GM19463 (cell line): ENCODE measurements at regions not wholly inside any gene's neighbourhood (a gene's known extent, or its start where the extent isn't known, plus 50 kb on each side); places are given as distances from the start of the nearest gene placed in this dataset.

Experiments used
- ATAC-seq: cut with Tn5 transposase; IDR thresholded peaks from one replicate; pipeline ENCODE4 v1.9.1; 2021; ENCODE audit warnings: mild to moderate bottlenecking, moderate library complexity; ENCODE audit not compliant: unreplicated experiment

- ATAC-seq = no peak
Measured at GRCh38 chr5:133882389-133882695, 86.1 kb downstream of the C5orf15 start.

DNA sequence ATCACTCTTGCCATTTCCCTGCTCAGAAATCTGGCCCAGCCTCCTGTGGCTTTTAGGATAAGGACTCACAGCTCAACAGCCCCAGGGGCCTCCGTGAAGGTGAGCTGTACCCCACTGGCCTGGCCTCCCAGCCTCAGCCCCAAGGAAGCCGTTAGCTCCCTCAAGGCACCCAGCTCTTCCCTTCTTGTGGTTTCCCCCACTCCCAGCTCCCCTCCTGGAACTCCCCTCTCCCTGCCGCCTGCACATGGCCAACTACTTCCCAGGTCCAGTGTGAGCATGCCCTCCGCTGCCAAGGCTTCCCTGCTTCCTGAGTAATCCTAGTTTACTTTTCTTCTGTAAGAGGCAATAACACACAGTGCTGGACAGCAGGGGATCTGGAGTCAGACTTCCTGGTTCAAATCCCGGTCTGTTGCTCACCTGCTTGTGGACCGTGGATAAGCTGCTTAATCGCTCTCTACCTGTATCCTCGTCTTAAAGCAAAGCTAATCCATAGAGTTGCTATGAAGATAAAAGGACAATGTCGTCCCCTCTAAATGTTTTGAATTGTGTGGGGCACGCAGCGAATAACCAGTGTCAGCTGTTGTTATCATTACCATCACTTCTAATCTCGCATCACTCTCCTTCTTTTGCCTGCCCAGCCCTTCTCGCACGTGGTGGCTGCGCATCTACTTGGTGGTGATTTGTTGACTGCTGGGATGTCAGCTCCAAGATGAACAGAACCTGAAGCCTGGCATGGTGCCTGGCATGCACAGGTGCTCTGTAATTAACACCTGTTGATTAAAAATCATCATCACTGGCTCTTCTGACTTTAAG lies 86.6 kb downstream of the C5orf15 start:
- no peak for ATAC-seq

DNA sequence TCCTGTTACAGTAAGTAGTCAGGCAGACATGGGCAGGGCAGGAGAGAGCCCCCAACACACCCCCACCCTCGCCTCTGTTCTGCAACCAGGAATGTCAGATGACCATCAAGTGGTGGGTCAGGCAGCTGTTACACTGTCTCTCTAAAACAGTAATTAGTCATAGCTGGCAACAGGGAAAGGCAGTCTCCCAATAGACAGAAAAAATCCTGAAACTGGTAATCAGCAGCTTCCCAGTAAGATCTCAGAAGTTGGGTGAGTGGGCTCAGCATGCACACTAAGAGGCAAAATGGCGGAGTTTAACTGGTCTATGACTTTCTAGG lies 90.2 kb downstream of the C5orf15 start:
- ATAC-seq = no peak

- no peak for ATAC-seq
Measured at GRCh38 chr5:133877351-133878235, 90.8 kb downstream of the C5orf15 start.

DNA sequence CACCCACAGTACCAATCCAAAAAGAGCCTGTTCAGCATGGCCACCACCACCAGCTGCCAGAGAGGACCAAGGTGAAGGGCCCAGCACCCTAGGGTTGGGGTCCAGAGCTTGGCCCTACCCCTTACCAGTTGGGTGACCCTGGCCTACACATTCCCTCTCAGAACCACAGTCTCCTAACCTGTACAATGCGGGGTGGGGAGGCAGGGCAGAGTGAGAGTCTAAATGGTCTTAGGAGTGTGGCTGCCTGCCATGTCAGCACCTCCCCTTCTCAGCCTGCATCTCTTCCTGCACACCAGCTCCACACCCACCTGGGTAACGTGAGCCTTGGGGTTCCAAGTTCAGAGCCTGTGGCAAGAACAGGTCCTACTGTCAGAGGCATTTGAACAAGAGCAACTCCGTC lies 92.2 kb downstream of the C5orf15 start:
- no peak for ATAC-seq

DNA sequence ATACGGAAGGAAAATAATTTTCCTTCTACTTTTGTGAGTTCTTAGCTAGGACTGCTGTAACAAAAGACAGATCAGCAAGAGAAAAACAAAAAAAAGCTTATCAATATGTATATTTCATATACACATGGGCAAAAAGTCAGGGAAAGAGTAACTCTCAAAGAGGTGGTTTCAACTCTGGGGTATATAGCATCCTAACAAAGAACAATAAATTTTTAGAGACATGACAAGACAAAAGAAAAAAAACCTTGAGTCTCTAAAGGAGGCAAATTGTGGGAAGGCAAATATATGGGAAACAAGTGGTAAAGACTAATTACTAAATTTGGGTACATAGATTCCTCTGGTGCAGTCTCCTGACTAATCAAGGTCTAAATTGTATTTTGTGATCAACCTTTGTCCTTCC lies 93.2 kb downstream of the C5orf15 start:
- ATAC-seq = no peak

DNA sequence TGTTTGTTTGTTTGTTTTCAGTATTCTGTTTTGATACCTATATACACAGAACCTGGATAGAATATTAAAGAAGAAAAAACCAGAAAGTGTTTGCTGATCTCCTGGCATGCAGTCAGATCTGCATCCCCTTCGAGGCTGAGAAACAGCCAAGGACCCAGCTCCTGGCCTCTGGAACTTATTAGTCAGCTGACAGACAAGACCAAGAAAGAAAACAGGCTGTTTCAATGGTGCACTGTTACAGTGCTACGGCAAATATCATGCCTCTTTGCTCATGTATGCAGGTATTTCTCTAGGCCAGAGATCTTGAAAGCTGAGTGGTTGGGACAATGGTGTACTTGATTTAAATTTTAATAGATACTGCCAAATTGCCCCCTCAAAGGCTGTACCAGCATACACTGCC lies 95.0 kb downstream of the C5orf15 start:
- no peak for ATAC-seq

DNA sequence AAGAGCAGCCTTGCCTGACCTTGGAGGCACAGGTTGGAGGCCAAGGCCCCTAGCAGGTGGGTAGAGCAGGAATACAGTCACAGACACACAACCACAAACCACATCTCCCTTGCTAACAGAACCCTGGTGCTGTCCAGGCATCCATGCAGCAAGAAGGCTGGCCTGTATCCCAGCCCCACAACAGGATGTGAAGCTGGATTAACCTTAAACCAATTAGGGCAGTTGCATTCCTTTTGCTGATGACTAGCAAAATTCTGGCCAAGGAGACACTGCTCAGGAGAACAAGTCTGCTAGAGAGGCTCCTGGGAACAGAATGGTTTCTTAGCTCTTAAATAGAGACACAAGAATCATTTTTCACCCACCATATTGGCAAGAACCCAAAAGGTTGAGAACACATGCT lies 97.8 kb downstream of the C5orf15 start:
- no peak for ATAC-seq

DNA sequence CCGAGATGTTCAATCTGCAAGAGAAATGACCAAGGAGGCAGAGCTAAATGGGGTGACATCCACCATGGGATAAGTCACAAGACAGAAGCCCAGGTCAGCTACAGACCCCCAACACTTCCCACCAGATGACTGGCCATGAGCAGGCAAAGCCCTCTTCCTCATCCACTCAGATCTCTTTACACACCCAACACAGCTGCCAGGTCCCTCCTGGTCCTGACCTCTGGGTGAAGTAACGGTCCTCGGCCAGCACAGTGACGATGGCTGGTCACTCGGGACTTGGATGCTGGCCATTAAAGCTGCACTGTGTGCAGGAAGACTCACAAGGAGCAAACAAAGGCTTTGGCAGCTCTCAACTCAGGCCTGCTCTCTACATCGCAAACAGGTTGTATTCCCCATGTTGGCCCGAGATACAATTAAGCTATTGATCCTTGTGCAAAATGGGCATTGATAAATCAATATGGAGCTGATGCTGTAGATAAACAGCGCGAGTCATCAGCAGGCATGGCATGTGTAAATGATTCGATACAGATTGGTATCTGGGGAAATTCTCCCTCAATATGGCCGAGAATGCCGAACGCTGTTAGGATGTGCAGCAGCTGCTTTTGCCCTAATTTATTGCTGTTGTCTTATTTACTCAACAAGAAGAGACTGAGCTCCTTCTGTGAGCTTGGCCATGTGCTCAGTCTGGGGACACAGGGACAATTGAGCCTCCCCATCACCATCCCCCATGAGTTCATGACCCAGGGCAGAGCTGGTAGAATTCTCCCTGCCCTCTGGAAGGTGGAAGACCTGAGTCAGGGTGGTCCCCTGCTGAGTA lies 98.7 kb downstream of the C5orf15 start:
- no peak for ATAC-seq

GRCh38 chr5:133868946-133869518 lies 99.4 kb downstream of the C5orf15 start:
- ATAC-seq = peak; percentile 50

DNA sequence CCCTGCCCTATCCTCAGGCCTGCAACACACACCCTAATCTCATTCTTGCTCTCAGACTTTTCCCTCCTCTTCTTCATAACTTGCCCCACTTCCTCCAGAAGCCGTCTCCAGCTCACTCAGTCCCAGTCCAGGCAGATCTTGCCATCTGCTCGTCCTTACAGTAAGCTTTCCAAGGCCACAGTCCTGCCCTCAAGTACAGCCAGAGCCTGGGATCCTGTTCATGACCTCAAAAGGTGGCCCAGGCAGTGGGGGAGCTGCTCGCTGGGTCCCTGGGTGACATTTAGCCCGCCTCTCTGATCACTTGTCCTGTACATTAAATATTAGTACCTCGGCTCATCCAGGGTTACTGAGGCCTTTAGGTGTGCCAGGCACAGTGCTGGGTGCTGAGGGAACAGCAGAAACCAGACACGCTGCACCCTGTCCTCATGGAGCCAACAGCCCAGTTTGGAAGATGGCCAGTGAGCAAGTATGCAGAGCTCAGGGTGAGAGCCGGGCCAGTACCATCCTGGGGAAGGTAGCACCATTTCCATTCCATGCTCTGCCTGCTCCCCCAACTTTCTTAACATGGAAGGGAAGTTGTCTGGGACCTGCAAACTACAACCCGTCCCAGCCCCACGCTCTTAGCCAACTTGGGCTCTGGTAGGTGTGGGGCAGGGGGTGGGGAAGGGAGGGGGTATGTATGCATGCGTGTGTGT lies 100.4 kb downstream of the C5orf15 start:
- ATAC-seq = no peak

- ATAC-seq = no peak
Measured at GRCh38 chr5:133867341-133867740, 101.1 kb downstream of the C5orf15 start.

DNA sequence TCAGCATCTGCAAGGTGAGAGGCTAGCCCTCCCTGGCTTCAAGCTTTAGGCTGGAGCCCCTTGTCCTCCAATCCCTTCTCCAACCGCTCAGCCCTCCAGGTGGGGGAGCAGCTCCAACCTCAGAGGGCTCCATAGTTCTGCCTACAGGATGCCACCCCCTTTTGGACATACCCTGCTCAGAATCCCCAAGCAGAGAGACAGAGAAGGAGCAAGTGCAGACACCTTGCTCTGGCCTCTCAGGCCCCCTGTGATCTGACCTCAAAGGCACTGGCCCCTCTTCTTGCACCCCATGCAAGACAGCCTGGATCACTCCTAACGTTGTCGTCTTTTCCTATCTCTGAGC lies 101.6 kb downstream of the C5orf15 start:
- ATAC-seq = no peak

DNA sequence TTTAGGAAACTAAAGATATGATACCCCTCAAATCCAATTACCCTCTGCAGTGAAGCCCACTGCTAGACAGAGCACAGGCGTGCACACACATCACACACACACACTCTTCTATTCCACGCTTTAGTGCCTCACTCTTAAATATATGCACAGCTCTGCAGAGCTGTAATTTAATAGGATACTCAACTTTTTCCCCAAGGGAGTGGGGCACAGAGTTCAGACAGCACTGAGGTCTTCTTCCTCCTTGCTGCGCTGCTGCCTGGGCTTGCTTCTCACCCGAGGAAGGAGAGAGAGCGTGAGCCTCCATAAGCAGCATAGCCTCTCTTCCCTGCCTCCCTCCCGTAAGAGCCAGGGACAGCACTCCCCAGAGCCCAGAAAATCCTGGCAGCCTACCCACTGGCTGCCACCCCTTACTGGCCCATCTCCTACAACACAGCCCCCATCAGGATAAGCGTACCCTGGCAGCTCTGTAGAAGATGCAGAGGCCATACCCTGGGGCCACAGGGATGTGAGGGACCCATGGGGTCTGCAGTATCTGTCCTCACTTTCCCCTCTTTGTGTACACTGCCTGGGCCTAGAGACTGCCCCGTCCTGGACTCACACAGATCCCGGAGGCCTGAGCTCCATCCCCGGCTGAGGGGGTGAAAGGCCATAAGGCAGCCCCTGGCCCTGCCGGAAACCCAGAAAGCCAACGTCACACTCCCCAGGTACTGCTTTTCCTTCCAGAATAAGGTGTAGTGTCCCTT lies 102.1 kb downstream of the C5orf15 start:
- no peak for ATAC-seq

- no peak for ATAC-seq
Measured at GRCh38 chr5:133865113-133865512, 103.3 kb downstream of the C5orf15 start.

GRCh38 chr5:133864711-133865110 lies 103.7 kb downstream of the C5orf15 start:
- ATAC-seq = no peak

DNA sequence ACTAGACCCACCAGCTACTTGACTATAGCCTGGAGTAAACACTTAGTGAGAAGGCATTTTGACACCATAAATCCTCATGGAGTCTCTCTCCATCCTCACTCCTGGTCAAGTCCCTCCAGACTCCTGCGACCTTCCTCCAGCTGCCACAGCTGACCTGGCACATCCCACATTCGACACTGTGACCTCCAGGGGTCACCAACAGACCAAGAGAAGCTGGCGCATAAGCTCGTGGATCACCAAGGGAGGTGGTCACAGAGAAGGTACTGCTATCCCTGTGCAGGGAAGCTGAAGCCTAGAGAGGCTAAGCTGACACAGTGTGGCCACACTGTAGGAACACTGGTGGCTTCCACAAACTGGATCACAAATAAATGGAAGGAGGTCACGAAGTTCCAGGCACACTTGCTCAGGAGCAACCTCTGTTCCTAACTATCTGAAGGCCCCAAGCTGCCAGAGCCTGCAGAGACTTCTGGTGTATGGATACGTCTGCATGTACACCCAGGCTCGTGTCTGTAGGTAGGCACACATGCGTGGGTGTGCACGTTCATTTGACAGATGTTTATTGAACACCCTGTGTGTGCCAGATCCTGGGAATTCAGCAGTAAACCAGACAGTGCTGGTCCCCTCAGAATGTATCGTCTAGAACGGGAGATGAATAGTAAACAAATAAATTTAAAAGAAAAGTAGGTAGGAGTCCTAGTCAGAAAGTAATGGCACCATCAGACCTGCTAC lies 104.4 kb downstream of the C5orf15 start:
- no peak for ATAC-seq

DNA sequence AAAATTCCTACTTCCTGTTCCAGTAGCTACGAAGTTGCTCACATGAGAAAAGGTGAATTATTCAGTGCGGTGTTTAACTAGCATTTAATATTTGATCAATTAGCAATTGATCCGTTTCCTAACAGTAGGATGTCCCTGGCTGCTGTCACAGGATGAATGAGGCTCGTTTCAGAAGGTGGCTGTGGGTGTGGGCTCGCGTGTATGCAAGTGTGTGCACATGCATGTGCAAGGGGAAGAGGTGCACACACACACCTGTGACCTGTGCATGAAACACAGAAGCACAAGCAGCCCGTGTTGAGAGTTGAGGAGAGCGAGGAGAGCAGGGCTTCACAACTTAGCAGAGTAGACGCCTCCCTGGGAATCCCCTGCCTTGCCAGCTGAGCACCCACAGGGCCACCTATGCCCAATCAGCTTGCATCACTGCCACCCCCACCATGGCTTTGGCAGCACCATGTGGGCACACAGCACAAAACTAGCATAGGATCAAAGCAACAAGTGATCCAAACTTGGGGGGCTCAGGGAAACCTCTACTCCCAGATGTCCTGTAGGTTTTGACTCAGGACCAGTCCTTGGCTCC lies 107.2 kb downstream of the C5orf15 start:
- ATAC-seq = peak; percentile 86

DNA sequence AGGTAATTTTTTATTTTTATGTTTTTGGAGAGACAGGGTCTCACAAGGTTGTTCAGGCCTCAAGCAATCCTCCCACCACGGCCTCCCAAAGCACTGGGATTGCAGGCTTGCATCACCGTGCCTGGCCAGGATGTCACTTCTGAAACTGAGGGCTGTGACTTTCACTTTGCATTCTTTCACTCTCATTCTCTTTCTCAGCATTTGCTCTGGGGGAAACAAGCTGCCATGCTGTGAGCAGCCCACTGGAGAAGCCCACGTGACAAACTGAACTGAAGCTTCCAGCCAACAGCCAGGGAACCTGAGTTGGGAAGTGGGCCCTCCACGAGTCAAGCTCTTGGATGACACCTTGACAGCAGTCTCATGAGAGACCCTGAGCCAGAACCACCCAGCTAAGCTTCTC lies 109.4 kb downstream of the C5orf15 start:
- no peak for ATAC-seq
